Loucy (cell line): ENCODE measurements at regions not wholly inside any gene's neighbourhood (a gene's known extent, or its start where the extent isn't known, plus 50 kb on each side); places are given as distances from the start of the nearest gene placed in this dataset.

Experiments
- H2AFZ ChIP-seq: fragments of 200-600 bp; sonication (generic); 2 replicates; pipeline ENCODE4 v1.6.0; 2016; ENCODE audit warnings: antibody characterized with exemption, mild to moderate bottlenecking, low read length, moderate library complexity
- H3F3A ChIP-seq: fragments of 200-600 bp; 2 replicates; pipeline ENCODE4 v1.6.0; 2016; ENCODE audit warnings: antibody characterized with exemption, low read depth, mild to moderate bottlenecking
- H3K27me3 ChIP-seq: fragments of 200-600 bp; sonication (generic); 2 replicates; pipeline ENCODE4 v1.6.1; 2014; ENCODE audit warnings: low read length, mild to moderate bottlenecking; ENCODE audit not compliant: insufficient read depth, poor library complexity, severe bottlenecking
- H3K36me3 ChIP-seq: fragments of 200-600 bp; sonication (generic); 2 replicates; pipeline ENCODE4 v1.6.1; 2016; ENCODE audit warnings: low read length; ENCODE audit not compliant: insufficient read depth
- H3K4me1 ChIP-seq: fragments of 200-600 bp; sonication (generic); 2 replicates; pipeline ENCODE4 v1.5.1; 2014; ENCODE audit warnings: low read length, mild to moderate bottlenecking; ENCODE audit not compliant: insufficient read depth, poor library complexity, severe bottlenecking
- H3K4me2 ChIP-seq: fragments of 200-600 bp; sonication (generic); 2 replicates; pipeline ENCODE4 v1.6.0; 2014; ENCODE audit warnings: antibody characterized with exemption, low read length, low read depth, mild to moderate bottlenecking; ENCODE audit not compliant: poor library complexity, severe bottlenecking
- H3K4me3 ChIP-seq: fragments of 200-600 bp; sonication (generic); 2 replicates; pipeline ENCODE4 v1.5.1; 2014; ENCODE audit warnings: low read length, mild to moderate bottlenecking, mixed read lengths; ENCODE audit not compliant: poor library complexity, severe bottlenecking
- H3K79me2 ChIP-seq: fragments of 200-600 bp; sonication (generic); 2 replicates; pipeline ENCODE4 v1.6.1; 2014; ENCODE audit warnings: low read length; ENCODE audit not compliant: insufficient read depth
- H3K9ac ChIP-seq: fragments of 200-600 bp; sonication (generic); 2 replicates; pipeline ENCODE4 v1.6.0; 2014; ENCODE audit warnings: mild to moderate bottlenecking, low read depth, low read length, moderate library complexity; ENCODE audit not compliant: poor library complexity, severe bottlenecking
- H3K9me2 ChIP-seq: fragments of 200-600 bp; sonication (generic); replicated peaks from 2 replicates; pipeline ENCODE4 v1.6.1; 2016; ENCODE audit warnings: low read depth, low read length, mixed read lengths
- H3K9me3 ChIP-seq: fragments of 200-600 bp; sonication (generic); 2 replicates; pipeline ENCODE4 v1.6.1; 2014; ENCODE audit warnings: mild to moderate bottlenecking, antibody characterized with exemption, low read length, low read depth; ENCODE audit not compliant: insufficient read depth
- H4K20me1 ChIP-seq: fragments of 200-600 bp; sonication (generic); 2 replicates; pipeline ENCODE4 v1.6.0; 2014; ENCODE audit warnings: antibody characterized with exemption, low read length, mild to moderate bottlenecking; ENCODE audit not compliant: insufficient read depth, poor library complexity, severe bottlenecking
- CTCF ChIP-seq: fragments of 200-600 bp; sonication (generic); conservative IDR thresholded peaks from 2 replicates; pipeline ENCODE4 v1.5.1; 2014; ENCODE audit warnings: mild to moderate bottlenecking, antibody characterized with exemption, low read length
- EZH2phosphoT487 ChIP-seq: fragments of 200-600 bp; IDR thresholded peaks from 2 replicates; pipeline ENCODE4 v1.6.1; 2018; ENCODE audit warnings: antibody characterized with exemption, mild to moderate bottlenecking, moderate library complexity, borderline replicate concordance

GRCh38 chr18:56501896-56502295 lies 136.5 kb downstream of the TXNL1 start:
- H3K9ac ChIP-seq, result no peak overlapping the region
- H3K4me1 ChIP-seq, result no peaks in the 10 kb centered on the region
- no peaks in the 10 kb centered on the region for H3K9me3 ChIP-seq
- H3K9me2 ChIP-seq, result no peaks in the 10 kb centered on the region
- H3K4me3 ChIP-seq, result no peak overlapping the region
- H3K27me3 ChIP-seq, result no peaks in the 10 kb centered on the region
- H4K20me1 ChIP-seq, result no peaks in the 10 kb centered on the region
- TF ChIP-seq EZH2phosphoT487 (no peak), CTCF (no peak)
- no peaks in the 10 kb centered on the region for H3K79me2 ChIP-seq
- H3K4me2 ChIP-seq, result no peak overlapping the region
- no peaks in the 10 kb centered on the region for H3F3A ChIP-seq
- no peaks in the 10 kb centered on the region for H3K36me3 ChIP-seq
- H2AFZ ChIP-seq, result no peak overlapping the region

GRCh38 chr18:56495884-56496283 lies 142.5 kb downstream of the TXNL1 start:
- Histone ChIP-seq H2AFZ (no peak overlapping the region), H3K27me3 (no peaks in the 10 kb centered on the region), H3K4me2 (no peak overlapping the region), H3K9me3 (no peaks in the 10 kb centered on the region), H3K79me2 (no peaks in the 10 kb centered on the region), H3K4me3 (no peak overlapping the region), H3K9me2 (no peaks in the 10 kb centered on the region), H3K9ac (no peak overlapping the region), H3K4me1 (no peaks in the 10 kb centered on the region), H4K20me1 (no peaks in the 10 kb centered on the region), H3F3A (no peaks in the 10 kb centered on the region), H3K36me3 (no peaks in the 10 kb centered on the region)
- TF ChIP-seq EZH2phosphoT487, result no peak
- no peak for TF ChIP-seq CTCF

GRCh38 chr18:56493531-56493930 lies 144.9 kb downstream of the TXNL1 start:
- Histone ChIP-seq H3F3A (no peaks in the 10 kb centered on the region), H3K9me3 (no peaks in the 10 kb centered on the region), H3K79me2 (no peaks in the 10 kb centered on the region), H3K9me2 (no peaks in the 10 kb centered on the region), H4K20me1 (no peaks in the 10 kb centered on the region), H3K4me3 (no peak overlapping the region), H3K4me2 (no peak overlapping the region), H3K27me3 (no peaks in the 10 kb centered on the region), H3K4me1 (no peaks in the 10 kb centered on the region), H2AFZ (no peak overlapping the region), H3K36me3 (no peaks in the 10 kb centered on the region), H3K9ac (no peak overlapping the region)
- no peak for TF ChIP-seq EZH2phosphoT487
- TF ChIP-seq CTCF, result no peak
